OCI-LY7 (cell line): ENCODE measurements at regions not wholly inside any gene's neighbourhood (a gene's known extent, or its start where the extent isn't known, plus 50 kb on each side); places are given as distances from the start of the nearest gene placed in this dataset.
"Not testable (repeated sequence)": the region's sequence is repeated elsewhere in the genome, so short reads cannot be mapped to it uniquely, and the experiment has no call there.

Experiments used
- EZH2phosphoT487 ChIP-seq: fragments of 200-600 bp; sonication (generic); IDR thresholded peaks from 2 replicates; pipeline ENCODE4 v1.6.1; 2018; ENCODE audit warnings: low read depth, borderline replicate concordance, mild to moderate bottlenecking, mixed run types, antibody characterized with exemption, low read length, moderate library complexity, mixed read lengths
- TF ChIP-seq, protein P1 (sequence below): fragments of 200-600 bp; sonication (generic); conservative IDR thresholded peaks from 2 replicates; pipeline ENCODE4 v1.5.1; 2014; ENCODE audit warnings: mild to moderate bottlenecking, antibody characterized with exemption, low read length, moderate library complexity, mixed read lengths

DNA sequence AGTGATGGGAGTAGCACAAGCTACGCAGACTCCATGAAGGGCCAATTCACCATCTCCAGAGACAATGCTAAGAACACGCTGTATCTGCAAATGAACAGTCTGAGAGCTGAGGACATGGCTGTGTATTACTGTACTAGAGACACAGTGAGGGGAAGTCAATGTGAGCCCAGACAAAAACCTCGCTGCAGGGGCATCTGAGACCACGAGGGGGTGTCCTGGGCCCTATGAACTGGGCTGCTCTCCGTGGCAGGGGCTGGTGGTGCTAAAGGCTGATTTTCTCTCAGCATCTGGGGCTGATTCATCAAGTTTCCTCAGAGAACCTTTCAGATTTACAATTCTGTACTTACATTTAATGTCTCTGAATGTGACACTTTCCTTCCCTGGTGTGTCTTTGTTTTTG lies 368.1 kb downstream of the TP53TG3F start:
- TF ChIP-seq, protein P1, sequence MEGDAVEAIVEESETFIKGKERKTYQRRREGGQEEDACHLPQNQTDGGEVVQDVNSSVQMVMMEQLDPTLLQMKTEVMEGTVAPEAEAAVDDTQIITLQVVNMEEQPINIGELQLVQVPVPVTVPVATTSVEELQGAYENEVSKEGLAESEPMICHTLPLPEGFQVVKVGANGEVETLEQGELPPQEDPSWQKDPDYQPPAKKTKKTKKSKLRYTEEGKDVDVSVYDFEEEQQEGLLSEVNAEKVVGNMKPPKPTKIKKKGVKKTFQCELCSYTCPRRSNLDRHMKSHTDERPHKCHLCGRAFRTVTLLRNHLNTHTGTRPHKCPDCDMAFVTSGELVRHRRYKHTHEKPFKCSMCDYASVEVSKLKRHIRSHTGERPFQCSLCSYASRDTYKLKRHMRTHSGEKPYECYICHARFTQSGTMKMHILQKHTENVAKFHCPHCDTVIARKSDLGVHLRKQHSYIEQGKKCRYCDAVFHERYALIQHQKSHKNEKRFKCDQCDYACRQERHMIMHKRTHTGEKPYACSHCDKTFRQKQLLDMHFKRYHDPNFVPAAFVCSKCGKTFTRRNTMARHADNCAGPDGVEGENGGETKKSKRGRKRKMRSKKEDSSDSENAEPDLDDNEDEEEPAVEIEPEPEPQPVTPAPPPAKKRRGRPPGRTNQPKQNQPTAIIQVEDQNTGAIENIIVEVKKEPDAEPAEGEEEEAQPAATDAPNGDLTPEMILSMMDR = not testable (repeated sequence)
- TF ChIP-seq EZH2phosphoT487 = not testable (repeated sequence)
